Astrocyte of the cerebellum (primary cell): ENCODE measurements at regions not wholly inside any gene's neighbourhood (a gene's known extent, or its start where the extent isn't known, plus 50 kb on each side); places are given as distances from the start of the nearest gene placed in this dataset.
"Not testable (repeated sequence)": the region's sequence is repeated elsewhere in the genome, so short reads cannot be mapped to it uniquely, and the experiment has no call there.

Experiments used
- DNase-seq: peaks from one replicate; pipeline ENCODE4 v3.0.0-alpha.2; 2011; ENCODE audit warnings: low read depth
- H3K4me3 ChIP-seq: 2 replicates; pipeline ENCODE4 v1.5.1; 2011; ENCODE audit warnings: mild to moderate bottlenecking, low read depth, low read length, moderate library complexity
- in situ Hi-C: cut with HindIII; loops from 2 replicates; pipeline ENCODE4 v1.10.0; 2017; ENCODE audit warnings: low sequenced_read_pairs
- TF ChIP-seq, protein P1 (sequence below): IDR thresholded peaks from 2 replicates; pipeline ENCODE4 v1.5.1; 2012; ENCODE audit warnings: low read length, low read depth, moderate library complexity, mild to moderate bottlenecking; ENCODE audit errors: missing control alignments

- no peak overlapping the region for H3K4me3 ChIP-seq
- TF ChIP-seq, protein P1, sequence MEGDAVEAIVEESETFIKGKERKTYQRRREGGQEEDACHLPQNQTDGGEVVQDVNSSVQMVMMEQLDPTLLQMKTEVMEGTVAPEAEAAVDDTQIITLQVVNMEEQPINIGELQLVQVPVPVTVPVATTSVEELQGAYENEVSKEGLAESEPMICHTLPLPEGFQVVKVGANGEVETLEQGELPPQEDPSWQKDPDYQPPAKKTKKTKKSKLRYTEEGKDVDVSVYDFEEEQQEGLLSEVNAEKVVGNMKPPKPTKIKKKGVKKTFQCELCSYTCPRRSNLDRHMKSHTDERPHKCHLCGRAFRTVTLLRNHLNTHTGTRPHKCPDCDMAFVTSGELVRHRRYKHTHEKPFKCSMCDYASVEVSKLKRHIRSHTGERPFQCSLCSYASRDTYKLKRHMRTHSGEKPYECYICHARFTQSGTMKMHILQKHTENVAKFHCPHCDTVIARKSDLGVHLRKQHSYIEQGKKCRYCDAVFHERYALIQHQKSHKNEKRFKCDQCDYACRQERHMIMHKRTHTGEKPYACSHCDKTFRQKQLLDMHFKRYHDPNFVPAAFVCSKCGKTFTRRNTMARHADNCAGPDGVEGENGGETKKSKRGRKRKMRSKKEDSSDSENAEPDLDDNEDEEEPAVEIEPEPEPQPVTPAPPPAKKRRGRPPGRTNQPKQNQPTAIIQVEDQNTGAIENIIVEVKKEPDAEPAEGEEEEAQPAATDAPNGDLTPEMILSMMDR = no peak
- DNase-seq = no peak
- in situ Hi-C loops = no loop called here
These were observed 322.8 kb upstream of the PRICKLE1 start for GRCh38 chr12:42912367-42912766.

DNA sequence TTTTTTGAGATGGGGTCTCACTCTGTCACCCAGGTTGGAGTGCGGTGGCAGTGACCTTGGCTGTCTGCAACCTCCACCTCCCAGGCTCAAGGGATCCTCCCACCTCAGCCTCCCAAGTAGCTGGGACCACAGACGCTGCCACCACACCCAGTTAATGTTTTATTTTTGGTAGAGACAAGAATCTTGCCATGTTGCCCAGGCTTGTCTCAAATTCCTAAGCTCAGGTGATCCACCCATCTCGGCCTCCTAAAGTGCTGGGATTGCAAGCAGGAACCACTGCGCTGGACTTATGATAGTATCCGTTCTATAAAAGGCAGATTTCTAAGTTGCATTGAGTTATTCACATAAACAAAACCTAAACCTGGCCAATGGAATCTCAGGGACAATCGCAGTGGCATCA lies 321.1 kb upstream of the PRICKLE1 start:
- in situ Hi-C loops = no loop called here
- no peak for DNase-seq
- TF ChIP-seq, protein P1 = no peak
- H3K4me3 ChIP-seq = no peak overlapping the region

GRCh38 chr12:42908712-42909111 lies 319.2 kb upstream of the PRICKLE1 start:
- in situ Hi-C loops = no loop called here
- no peak overlapping the region for H3K4me3 ChIP-seq
- TF ChIP-seq, protein P1 = no peak
- DNase-seq = no peak

GRCh38 chr12:42906801-42907200 lies 317.3 kb upstream of the PRICKLE1 start:
- in situ Hi-C loops, H3K4me3 ChIP-seq, DNase-seq: not testable (repeated sequence)

DNA sequence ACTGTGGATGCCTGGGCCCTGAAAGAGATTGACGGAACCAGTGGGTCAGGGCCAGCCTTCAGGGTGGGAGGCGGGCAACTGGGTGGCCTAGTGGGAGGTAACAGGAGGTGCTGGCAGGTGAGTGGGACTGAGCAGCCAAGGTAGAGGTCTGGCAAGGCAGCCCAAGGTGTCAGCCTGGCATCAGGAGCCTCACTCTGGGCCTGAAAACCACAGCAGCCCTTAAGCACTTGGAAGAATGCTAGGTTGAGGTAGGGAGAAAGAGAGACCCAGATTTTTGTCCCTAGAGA lies 315.8 kb upstream of the PRICKLE1 start:
- in situ Hi-C loops = no loop called here
- DNase-seq = no peak
- TF ChIP-seq, protein P1 = no peak

GRCh38 chr12:42904683-42905418 lies 315.3 kb upstream of the PRICKLE1 start:
- H3K4me3 ChIP-seq = no peak overlapping the region
- no peak for DNase-seq
- TF ChIP-seq, protein P1 = no peak
- in situ Hi-C loops = no loop called here

More for the DNA sequence above, 315.8 kb upstream of the PRICKLE1 start:
- H3K4me3 ChIP-seq = no peak overlapping the region

DNA sequence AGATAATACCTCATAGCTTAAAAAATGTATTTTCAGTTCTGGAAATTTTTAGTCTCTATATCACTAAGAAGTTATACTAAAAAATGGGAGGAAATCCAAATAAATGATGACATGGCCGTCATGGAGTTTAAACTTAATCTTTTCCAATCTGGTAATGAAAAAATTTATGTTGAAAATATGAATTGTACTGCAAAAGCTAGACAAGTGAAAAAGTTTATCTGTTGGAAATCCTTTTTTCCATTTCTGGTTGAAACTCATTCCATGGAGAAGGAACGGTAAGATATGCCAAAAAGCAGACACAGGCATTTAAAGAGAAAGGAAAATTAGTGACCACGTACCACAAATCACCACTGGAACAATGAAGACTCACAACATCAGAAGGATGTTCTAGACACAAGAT lies 314.2 kb upstream of the PRICKLE1 start:
- TF ChIP-seq, protein P1 = no peak
- in situ Hi-C loops = no loop called here

More for the DNA sequence above, 314.2 kb upstream of the PRICKLE1 start:
- DNase-seq = no peak
- H3K4me3 ChIP-seq = no peak overlapping the region
